Fibroblast of lung (primary cell): ENCODE measurements at regions not wholly inside any gene's neighbourhood (a gene's known extent, or its start where the extent isn't known, plus 50 kb on each side); places are given as distances from the start of the nearest gene placed in this dataset.

Experiments
- EZH2 ChIP-seq: IDR thresholded peaks from 2 replicates; pipeline ENCODE4 v1.5.1; 2012; ENCODE audit warnings: low read length, control low read depth, mild to moderate bottlenecking; ENCODE audit errors: missing control alignments
- TF ChIP-seq, protein P1 (sequence below), 2 donors: IDR thresholded peaks in 1 of 2; conservative IDR thresholded peaks in 1 of 2; 1 replicate in 1 of 2; 2 replicates in 1 of 2; pipeline ENCODE4 v1.5.1; 2011 to 2012; ENCODE audit warnings: low read length in 2 of 2, control low read depth in 1 of 2, inconsistent platforms in 1 of 2, low read depth in 1 of 2, mild to moderate bottlenecking in 1 of 2

DNA sequence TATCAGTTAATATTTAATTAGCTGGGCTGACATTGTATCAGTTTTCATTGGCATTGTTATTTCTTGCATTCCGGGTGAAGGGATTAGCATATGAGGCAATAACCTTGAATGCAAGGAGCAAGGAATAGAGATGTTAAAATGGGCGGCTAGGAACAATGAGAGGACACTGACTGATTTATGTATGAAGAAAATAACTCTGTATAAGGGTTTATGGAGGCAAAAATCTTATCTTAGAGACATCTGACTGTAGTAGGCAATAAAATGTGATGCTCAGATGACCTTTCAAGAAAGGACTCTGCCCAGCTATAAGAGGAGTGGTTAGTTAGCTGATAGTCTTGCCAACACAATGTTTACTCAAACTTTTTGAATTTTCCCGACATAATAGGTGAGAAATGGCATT lies 158.3 kb downstream of the EFHB start:
- TF ChIP-seq, protein P1, sequence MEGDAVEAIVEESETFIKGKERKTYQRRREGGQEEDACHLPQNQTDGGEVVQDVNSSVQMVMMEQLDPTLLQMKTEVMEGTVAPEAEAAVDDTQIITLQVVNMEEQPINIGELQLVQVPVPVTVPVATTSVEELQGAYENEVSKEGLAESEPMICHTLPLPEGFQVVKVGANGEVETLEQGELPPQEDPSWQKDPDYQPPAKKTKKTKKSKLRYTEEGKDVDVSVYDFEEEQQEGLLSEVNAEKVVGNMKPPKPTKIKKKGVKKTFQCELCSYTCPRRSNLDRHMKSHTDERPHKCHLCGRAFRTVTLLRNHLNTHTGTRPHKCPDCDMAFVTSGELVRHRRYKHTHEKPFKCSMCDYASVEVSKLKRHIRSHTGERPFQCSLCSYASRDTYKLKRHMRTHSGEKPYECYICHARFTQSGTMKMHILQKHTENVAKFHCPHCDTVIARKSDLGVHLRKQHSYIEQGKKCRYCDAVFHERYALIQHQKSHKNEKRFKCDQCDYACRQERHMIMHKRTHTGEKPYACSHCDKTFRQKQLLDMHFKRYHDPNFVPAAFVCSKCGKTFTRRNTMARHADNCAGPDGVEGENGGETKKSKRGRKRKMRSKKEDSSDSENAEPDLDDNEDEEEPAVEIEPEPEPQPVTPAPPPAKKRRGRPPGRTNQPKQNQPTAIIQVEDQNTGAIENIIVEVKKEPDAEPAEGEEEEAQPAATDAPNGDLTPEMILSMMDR (conservative IDR thresholded peaks at IDR 0.05 in 1 of 2, IDR thresholded peaks at IDR 0.05 in 1 of 2; ENCODE audit: low read depth in 1 of 2, low read length in 2 of 2) = no peak
- TF ChIP-seq EZH2 = no peak
